Neural progenitor cell (in vitro differentiated cells): ENCODE measurements at regions not wholly inside any gene's neighbourhood (a gene's known extent, or its start where the extent isn't known, plus 50 kb on each side); places are given as distances from the start of the nearest gene placed in this dataset.

ENCODE experiments used
- DNase-seq: peaks from one replicate; pipeline ENCODE4 v3.0.0-alpha.2; 2016; ENCODE audit warnings: low spot score
- H2AFZ ChIP-seq: fragments of 200-600 bp; sonication (generic); replicated peaks from 2 replicates; pipeline ENCODE4 v1.6.1; 2016; ENCODE audit warnings: antibody characterized with exemption
- H3F3A ChIP-seq: fragments of 200-600 bp; sonication (generic); 2 replicates; pipeline ENCODE4 v1.6.1; 2016; ENCODE audit warnings: antibody characterized with exemption, low read depth
- H3K27ac ChIP-seq: fragments of 200-600 bp; sonication (generic); 2 replicates; pipeline ENCODE4 v1.5.1; 2016; ENCODE audit warnings: mild to moderate bottlenecking
- H3K27me3 ChIP-seq: fragments of 200-600 bp; sonication (generic); 2 replicates; pipeline ENCODE4 v1.6.1; 2016; ENCODE audit warnings: mild to moderate bottlenecking, moderate library complexity
- H3K36me3 ChIP-seq: fragments of 200-600 bp; sonication (generic); 2 replicates; pipeline ENCODE4 v1.5.1; 2016
- H3K4me1 ChIP-seq: fragments of 200-600 bp; sonication (generic); 2 replicates; pipeline ENCODE4 v1.6.1; 2016; ENCODE audit warnings: mixed run types
- H3K4me2 ChIP-seq: fragments of 200-600 bp; sonication (generic); 2 replicates; pipeline ENCODE4 v1.6.1; 2016
- H3K4me3 ChIP-seq: fragments of 200-600 bp; sonication (generic); 2 replicates; pipeline ENCODE4 v1.5.1; 2016
- H3K79me2 ChIP-seq: fragments of 200-600 bp; sonication (generic); 2 replicates; pipeline ENCODE4 v1.6.1; 2016; ENCODE audit warnings: low read depth
- H3K9ac ChIP-seq: fragments of 200-600 bp; sonication (generic); 2 replicates; pipeline ENCODE4 v1.6.1; 2016
- H3K9me3 ChIP-seq: fragments of 200-600 bp; sonication (generic); 2 replicates; pipeline ENCODE4 v1.5.1; 2016; ENCODE audit warnings: low read depth
- H4K20me1 ChIP-seq: fragments of 200-600 bp; sonication (generic); 2 replicates; pipeline ENCODE4 v1.6.1; 2016; ENCODE audit warnings: low read depth
- H3K27ac Mint-ChIP-seq: 3 replicates; pipeline ENCODE4 v1.8.0; 2021; ENCODE audit warnings: mixed read lengths
- H3K27me3 Mint-ChIP-seq: 2 replicates; pipeline ENCODE4 v1.8.0; 2022; ENCODE audit warnings: low read depth, mild to moderate bottlenecking, inconsistent platforms, moderate library complexity, mixed read lengths; ENCODE audit not compliant: insufficient read depth
- H3K36me3 Mint-ChIP-seq: 3 replicates; pipeline ENCODE4 v1.8.0; 2021; ENCODE audit warnings: mixed read lengths
- H3K4me1 Mint-ChIP-seq: 3 replicates; pipeline ENCODE4 v1.8.0; 2021; ENCODE audit warnings: mixed read lengths
- H3K4me3 Mint-ChIP-seq: 3 replicates; pipeline ENCODE4 v1.8.0; 2021; ENCODE audit warnings: mild to moderate bottlenecking, moderate library complexity, mixed read lengths
- H3K9me3 Mint-ChIP-seq: 3 replicates; pipeline ENCODE4 v1.8.0; 2020; ENCODE audit warnings: mixed read lengths
- EZH2 ChIP-seq: fragments of 200-600 bp; sonication (generic); IDR thresholded peaks from 2 replicates; pipeline ENCODE4 v1.6.1; 2017; ENCODE audit warnings: antibody characterized with exemption, mild to moderate bottlenecking, moderate library complexity
- EZH2phosphoT487 ChIP-seq: fragments of 200-600 bp; sonication (generic); IDR thresholded peaks from 2 replicates; pipeline ENCODE4 v1.6.1; 2017; ENCODE audit warnings: antibody characterized with exemption
- TF ChIP-seq, protein P1 (sequence below): fragments of 200-600 bp; sonication (generic); IDR thresholded peaks from 2 replicates; pipeline ENCODE4 v1.5.1; 2017; ENCODE audit warnings: antibody characterized with exemption, mild to moderate bottlenecking

DNA sequence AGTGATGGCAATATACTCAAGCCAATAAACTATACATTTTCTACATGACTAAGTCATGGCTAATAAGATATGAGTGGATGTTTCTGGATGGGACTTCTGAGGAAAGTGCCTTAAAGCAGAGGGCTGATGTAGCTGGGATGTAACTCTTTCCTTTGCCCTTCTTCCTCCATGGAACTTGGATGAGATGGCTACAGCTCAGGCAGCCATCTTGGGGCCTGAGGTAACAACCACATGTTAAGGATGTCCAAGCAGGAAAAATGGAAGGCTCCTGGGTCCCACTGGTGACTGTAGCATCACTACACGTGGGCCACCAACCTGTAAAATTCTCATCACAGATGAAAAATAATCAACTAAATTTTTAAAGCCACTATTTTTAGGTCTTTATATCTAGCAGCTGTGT lies 54.4 kb upstream of the GRIP1 start:
- Histone ChIP-seq H3K27ac (no peak overlapping the region), H3K9me3 (no peaks in the 10 kb centered on the region), H3K79me2 (no peaks in the 10 kb centered on the region), H3K4me3 (no peak overlapping the region), H3K9ac (peak overlapping the region; percentile 33), H3K4me1 (peaks cover 20% of the 10 kb centered on the region), H3K4me2 (no peak overlapping the region), H3K36me3 (no peaks in the 10 kb centered on the region), H4K20me1 (no peaks in the 10 kb centered on the region), H3K27me3 (no peaks in the 10 kb centered on the region), H3F3A (no peaks in the 10 kb centered on the region), H2AFZ (no peak overlapping the region)
- H3K9me3 Mint-ChIP-seq, result no peaks in the 10 kb centered on the region
- H3K27ac Mint-ChIP-seq, result no peak overlapping the region
- no peaks in the 10 kb centered on the region for H3K36me3 Mint-ChIP-seq
- H3K4me1 Mint-ChIP-seq, result peaks cover 26% of the 10 kb centered on the region
- no peak for DNase-seq
- TF ChIP-seq, protein P1, sequence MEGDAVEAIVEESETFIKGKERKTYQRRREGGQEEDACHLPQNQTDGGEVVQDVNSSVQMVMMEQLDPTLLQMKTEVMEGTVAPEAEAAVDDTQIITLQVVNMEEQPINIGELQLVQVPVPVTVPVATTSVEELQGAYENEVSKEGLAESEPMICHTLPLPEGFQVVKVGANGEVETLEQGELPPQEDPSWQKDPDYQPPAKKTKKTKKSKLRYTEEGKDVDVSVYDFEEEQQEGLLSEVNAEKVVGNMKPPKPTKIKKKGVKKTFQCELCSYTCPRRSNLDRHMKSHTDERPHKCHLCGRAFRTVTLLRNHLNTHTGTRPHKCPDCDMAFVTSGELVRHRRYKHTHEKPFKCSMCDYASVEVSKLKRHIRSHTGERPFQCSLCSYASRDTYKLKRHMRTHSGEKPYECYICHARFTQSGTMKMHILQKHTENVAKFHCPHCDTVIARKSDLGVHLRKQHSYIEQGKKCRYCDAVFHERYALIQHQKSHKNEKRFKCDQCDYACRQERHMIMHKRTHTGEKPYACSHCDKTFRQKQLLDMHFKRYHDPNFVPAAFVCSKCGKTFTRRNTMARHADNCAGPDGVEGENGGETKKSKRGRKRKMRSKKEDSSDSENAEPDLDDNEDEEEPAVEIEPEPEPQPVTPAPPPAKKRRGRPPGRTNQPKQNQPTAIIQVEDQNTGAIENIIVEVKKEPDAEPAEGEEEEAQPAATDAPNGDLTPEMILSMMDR, result no peak
- TF ChIP-seq EZH2phosphoT487 (no peak), EZH2 (no peak)
- no peaks in the 10 kb centered on the region for H3K27me3 Mint-ChIP-seq
- H3K4me3 Mint-ChIP-seq, result no peak overlapping the region

DNA sequence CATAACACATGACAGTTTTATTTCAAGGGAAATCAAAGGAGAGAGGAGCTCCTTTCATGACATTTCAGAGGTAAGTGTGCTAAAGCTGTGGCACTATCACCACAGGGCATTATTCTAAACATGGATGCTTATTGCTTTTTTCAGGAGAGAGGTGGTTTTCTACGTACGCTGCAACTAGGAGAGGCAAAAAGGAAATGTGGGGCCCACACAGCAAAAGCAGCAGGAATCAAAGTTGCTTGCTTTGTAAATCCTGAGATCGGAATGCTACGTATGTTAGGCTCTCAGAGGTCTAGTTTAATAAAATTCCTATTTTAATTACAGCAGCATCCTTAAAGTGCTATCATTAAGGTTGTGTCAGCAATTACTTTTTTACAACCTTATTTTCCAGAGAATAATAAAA lies 55.0 kb upstream of the GRIP1 start:
- H3K27ac Mint-ChIP-seq, result peak overlapping the region; percentile 53
- DNase-seq, result peak; percentile 46
- peak overlapping the region; percentile 33 for H3K9ac ChIP-seq
- H3K79me2 ChIP-seq, result no peaks in the 10 kb centered on the region
- TF ChIP-seq EZH2 (no peak), EZH2phosphoT487 (no peak)
- TF ChIP-seq, protein P1, result no peak
- H3K4me1 Mint-ChIP-seq, result peaks cover 26% of the 10 kb centered on the region
- peak overlapping the region; percentile 50 for H3K4me2 ChIP-seq
- no peaks in the 10 kb centered on the region for H3K36me3 ChIP-seq
- H3F3A ChIP-seq, result no peaks in the 10 kb centered on the region
- peak overlapping the region; percentile 10 for H3K4me3 Mint-ChIP-seq
- no peak overlapping the region for H3K4me3 ChIP-seq
- H3K4me1 ChIP-seq, result peaks cover 20% of the 10 kb centered on the region
- H3K27me3 Mint-ChIP-seq, result no peaks in the 10 kb centered on the region
- no peaks in the 10 kb centered on the region for H3K27me3 ChIP-seq
- H3K9me3 Mint-ChIP-seq, result no peaks in the 10 kb centered on the region
- H3K9me3 ChIP-seq, result no peaks in the 10 kb centered on the region
- no peak overlapping the region for H2AFZ ChIP-seq
- H3K27ac ChIP-seq, result peak overlapping the region; percentile 33
- no peaks in the 10 kb centered on the region for H3K36me3 Mint-ChIP-seq
- no peaks in the 10 kb centered on the region for H4K20me1 ChIP-seq

DNA sequence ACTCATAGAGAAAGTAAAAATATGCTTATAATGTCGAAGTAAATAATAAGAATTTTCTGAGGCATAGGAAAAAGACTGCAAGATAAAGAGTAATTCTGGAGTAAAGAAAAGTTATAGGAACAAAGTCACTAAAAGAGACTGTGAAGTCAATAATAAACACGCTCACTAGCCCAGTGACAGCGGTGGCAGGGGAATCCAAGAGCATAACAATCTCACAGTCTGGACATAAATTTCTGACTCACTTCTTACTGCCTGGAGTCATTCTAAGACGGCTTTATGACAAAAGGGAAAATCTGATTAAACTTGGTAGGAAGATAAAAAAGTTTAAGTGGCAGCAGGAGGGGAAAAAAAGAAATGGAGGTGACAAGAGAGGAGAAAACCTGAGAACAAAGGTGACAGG lies 56.4 kb upstream of the GRIP1 start:
- Mint-ChIP-seq H3K27me3 (no peaks in the 10 kb centered on the region), H3K27ac (peak overlapping the region; percentile 4), H3K36me3 (no peaks in the 10 kb centered on the region), H3K9me3 (no peaks in the 10 kb centered on the region), H3K4me1 (peaks cover 26% of the 10 kb centered on the region), H3K4me3 (no peak overlapping the region)
- Histone ChIP-seq H3K4me1 (peaks cover 20% of the 10 kb centered on the region), H3K27me3 (no peaks in the 10 kb centered on the region), H3K9ac (no peak overlapping the region), H4K20me1 (no peaks in the 10 kb centered on the region), H3K4me3 (no peak overlapping the region), H3K79me2 (no peaks in the 10 kb centered on the region), H3K36me3 (no peaks in the 10 kb centered on the region), H3K4me2 (no peak overlapping the region), H3F3A (no peaks in the 10 kb centered on the region), H3K9me3 (no peaks in the 10 kb centered on the region), H3K27ac (no peak overlapping the region), H2AFZ (no peak overlapping the region)
- no peak for DNase-seq
- TF ChIP-seq, protein P1, result no peak
- TF ChIP-seq EZH2, result no peak
- no peak for TF ChIP-seq EZH2phosphoT487

DNA sequence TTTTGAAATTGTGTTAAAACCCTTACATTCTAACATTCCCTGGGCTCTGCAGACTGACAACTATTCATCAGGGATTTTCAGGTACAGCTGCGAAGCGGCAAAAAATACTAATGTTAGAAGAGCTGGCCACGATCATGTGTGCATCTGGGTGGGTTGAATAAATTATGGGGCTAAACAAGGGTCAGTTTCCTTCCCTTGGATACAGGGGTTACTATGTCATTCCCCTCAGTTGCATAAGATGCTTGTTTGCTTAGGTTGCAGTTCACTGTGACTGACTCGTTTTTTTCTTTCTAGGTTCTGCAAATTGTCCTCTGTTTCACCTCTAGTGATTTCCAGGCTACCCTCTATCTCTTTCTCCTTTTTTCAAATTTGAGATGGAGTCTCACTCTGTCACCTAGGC lies 58.1 kb upstream of the GRIP1 start:
- TF ChIP-seq, protein P1, result no peak
- TF ChIP-seq EZH2 (no peak), EZH2phosphoT487 (no peak)
- no peak overlapping the region for H3K4me3 Mint-ChIP-seq
- H3K27ac Mint-ChIP-seq, result no peak overlapping the region
- H4K20me1 ChIP-seq, result no peaks in the 10 kb centered on the region
- H3K9me3 Mint-ChIP-seq, result no peaks in the 10 kb centered on the region
- no peaks in the 10 kb centered on the region for H3K9me3 ChIP-seq
- no peaks in the 10 kb centered on the region for H3F3A ChIP-seq
- H3K4me1 ChIP-seq, result peaks cover 20% of the 10 kb centered on the region
- no peak overlapping the region for H3K4me3 ChIP-seq
- H3K36me3 Mint-ChIP-seq, result no peaks in the 10 kb centered on the region
- no peaks in the 10 kb centered on the region for H3K27me3 ChIP-seq
- H3K27ac ChIP-seq, result no peak overlapping the region
- peaks cover 26% of the 10 kb centered on the region for H3K4me1 Mint-ChIP-seq
- no peaks in the 10 kb centered on the region for H3K79me2 ChIP-seq
- no peak for DNase-seq
- no peak overlapping the region for H3K9ac ChIP-seq
- H3K36me3 ChIP-seq, result no peaks in the 10 kb centered on the region
- no peaks in the 10 kb centered on the region for H3K27me3 Mint-ChIP-seq
- H2AFZ ChIP-seq, result no peak overlapping the region
- no peak overlapping the region for H3K4me2 ChIP-seq
